HG02610 (cell line): ENCODE measurements at regions not wholly inside any gene's neighbourhood (a gene's known extent, or its start where the extent isn't known, plus 50 kb on each side); places are given as distances from the start of the nearest gene placed in this dataset.

Source experiments
- ATAC-seq: cut with Tn5 transposase; IDR thresholded peaks from one replicate; pipeline ENCODE4 v1.9.1; 2021; ENCODE audit warnings: mild to moderate bottlenecking, moderate library complexity; ENCODE audit not compliant: unreplicated experiment

- ATAC-seq = no peak
Observed at GRCh38 chr1:118739501-118739900, 248.6 kb downstream of the TBX15 start.

DNA sequence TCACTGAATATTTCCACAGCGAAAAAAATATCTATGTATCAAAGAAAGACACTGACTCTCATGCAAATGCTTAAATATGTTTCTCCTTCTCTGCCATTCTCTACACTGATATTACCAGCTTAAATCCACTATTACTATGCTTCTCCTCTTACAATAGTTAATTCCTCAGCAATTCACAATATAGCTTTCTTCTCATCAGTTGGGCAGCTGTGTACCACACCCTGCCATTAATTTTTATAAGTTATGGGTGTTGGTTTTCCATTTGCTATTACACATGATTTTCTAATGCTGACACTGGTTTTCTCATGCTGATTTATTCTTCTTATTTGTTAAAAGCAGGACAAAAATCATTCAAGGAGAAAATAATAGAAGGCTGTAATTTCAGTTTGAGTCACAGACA is 251.8 kb downstream of the TBX15 start:
- ATAC-seq = no peak

- ATAC-seq = no peak
Observed at GRCh38 chr1:118717893-118718292, 270.2 kb downstream of the TBX15 start.

GRCh38 chr1:118716775-118717174 is 271.4 kb downstream of the TBX15 start:
- no peak for ATAC-seq

- no peak for ATAC-seq
Observed at GRCh38 chr1:118711356-118711755, 276.8 kb downstream of the TBX15 start.

GRCh38 chr1:118698911-118699310 is 289.2 kb downstream of the TBX15 start:
- ATAC-seq = no peak

- no peak for ATAC-seq
Observed at GRCh38 chr1:118692143-118692542, 296.0 kb downstream of the TBX15 start.

GRCh38 chr1:118688891-118689290 is 299.3 kb downstream of the TBX15 start:
- ATAC-seq = no peak

DNA sequence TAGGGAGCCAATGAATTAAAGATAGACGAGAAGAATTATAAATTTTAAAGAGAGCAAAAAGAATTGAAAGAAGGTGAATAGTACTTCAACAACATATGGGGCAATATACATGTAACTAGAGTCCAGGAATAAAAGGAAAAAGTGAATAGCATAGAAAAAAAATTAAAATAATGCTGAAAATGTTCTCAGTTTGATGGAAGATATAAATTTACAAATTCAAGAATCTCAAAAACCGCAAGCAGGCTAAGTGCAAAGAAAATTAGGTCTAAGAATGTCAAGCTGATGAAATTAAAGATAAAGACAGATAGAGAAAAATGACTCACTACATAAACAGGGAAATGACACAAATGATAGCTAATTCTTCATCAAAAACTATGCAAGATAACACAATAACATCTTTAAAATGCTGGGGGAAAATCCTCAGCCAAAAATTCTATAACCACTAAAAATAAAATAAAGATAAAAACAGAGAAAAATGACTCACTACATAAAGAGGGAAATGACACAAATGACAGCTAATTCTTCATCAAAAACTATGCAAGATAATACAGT is 326.3 kb downstream of the TBX15 start:
- no peak for ATAC-seq

- ATAC-seq = no peak
Observed at GRCh38 chr1:118660769-118661168, 327.4 kb downstream of the TBX15 start.

DNA sequence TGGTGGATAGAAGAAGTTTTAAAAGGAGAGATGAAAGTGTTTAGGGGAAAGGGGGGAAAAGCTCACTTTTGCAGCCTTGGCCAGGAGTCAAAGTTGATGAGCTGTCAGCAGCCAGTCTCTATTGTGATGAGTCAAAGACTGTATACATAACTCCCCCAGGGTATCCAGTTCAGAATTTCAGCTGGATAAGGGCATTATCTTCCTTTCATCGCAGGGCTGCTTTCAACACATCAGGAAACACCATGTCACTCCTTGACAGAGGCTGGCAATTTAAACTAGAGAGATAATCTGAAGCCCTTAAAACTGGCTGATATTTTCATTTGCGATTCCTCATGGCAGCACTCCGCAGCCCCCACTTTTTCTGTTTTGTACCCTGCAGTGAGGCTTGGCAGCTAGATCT is 328.5 kb downstream of the TBX15 start:
- no peak for ATAC-seq

GRCh38 chr1:118650107-118650807 is 337.9 kb downstream of the TBX15 start:
- no peak for ATAC-seq

GRCh38 chr1:118649369-118650106 is 338.6 kb downstream of the TBX15 start:
- ATAC-seq = no peak

GRCh38 chr1:118636004-118636403 is 352.1 kb downstream of the TBX15 start:
- no peak for ATAC-seq

DNA sequence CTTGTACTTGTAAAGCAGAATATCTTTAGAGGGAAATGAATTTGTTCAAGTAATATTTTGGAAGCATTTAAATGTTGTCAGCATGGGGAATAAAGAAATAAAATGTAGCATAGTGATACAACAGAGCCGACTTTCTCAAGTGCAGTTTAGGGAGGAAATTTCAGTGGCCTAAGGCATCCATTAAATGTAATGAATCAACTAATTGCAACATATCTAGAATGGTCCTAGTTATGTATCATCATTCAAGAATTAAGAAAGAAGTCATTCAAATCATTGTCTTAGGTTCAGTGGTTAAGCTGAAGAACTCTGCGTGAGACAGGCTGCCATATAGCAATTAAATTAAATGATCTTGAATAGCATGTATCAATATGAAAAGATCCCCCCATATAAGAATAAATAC is 360.7 kb downstream of the TBX15 start:
- no peak for ATAC-seq

- ATAC-seq = no peak
Observed at GRCh38 chr1:118621839-118622238, 366.3 kb downstream of the TBX15 start.

DNA sequence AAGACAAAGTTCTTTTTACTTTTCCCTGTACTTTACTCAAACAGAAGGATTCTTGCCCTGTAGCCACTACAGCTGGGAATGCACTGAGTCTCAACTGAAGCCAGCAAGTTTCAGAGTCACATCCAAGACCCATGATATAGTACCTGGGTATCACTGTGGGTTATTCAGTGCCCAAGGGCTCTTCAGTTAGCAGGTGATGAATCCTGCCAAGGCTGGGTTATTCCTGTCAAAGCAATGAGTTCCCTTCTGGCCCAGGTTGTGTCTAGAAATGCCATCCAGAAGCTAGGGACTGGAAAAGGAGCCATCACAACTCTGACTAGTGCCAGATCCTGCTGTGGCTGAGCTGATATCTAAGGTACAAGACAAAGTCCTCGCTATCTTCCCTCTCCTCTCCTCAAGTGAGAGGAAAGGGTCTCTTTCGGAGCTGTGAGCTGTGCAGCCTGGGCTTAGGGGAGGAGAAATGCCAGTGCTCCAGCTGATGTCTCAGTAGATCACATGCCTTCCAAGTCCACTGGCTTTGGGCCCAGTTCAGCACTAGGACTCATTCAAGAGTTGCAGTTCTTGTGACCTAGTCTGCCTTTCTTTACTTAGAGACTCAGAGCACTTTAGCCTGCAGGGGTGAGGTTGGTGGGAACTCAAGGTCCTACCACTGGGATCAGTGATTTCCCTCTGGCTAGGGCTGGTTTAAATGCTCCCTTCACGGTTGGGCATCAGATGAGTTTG is 369.4 kb downstream of the TBX15 start:
- no peak for ATAC-seq

DNA sequence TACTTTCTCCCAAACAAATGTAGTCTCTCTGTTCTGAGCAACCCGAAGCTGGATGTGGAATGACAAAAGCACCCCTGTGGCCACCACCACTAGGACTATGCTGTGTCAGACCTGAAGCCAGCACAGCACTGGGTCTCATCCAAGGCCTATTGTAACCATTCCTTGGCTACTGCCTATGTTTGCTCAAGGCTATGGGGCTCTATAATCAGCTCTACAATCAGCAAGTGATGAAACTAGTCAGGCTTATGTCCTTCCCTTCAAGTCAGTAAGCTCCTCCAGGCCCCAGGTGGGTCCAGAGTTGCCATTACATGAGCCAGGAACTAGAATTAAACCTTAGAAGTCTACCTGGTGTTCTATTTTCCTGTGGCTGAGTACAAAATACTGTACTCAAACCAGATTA is 370.2 kb downstream of the TBX15 start:
- ATAC-seq = no peak

GRCh38 chr1:118615066-118615465 is 373.1 kb downstream of the TBX15 start:
- no peak for ATAC-seq

- ATAC-seq = no peak
Observed at GRCh38 chr1:118589238-118589846, 398.8 kb downstream of the TBX15 start.

DNA sequence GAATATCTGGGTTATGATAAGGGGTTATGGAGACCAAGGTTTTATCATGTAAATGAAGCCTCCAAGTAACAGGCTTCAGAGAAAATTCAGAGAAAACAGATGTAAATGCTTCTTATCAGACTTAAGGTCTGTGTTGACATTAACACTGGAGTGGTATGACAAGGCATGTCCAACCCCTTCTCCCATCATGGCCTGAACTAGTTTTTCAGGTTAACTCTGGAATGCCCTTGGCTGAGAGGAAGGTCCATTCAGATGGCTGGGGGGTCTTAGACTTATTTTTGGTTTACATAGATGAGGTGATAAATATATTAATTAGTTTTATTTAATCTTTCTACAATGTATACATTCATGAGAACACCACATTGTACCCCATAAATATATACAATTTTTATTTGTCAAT is 399.6 kb downstream of the TBX15 start:
- ATAC-seq = no peak
